ENCODE measurements at regions not wholly inside any gene's neighbourhood (a gene's known extent, or its start where the extent isn't known, plus 50 kb on each side); places are given as distances from the start of the nearest gene placed in this dataset.

GRCh38 chr11:24070435-24070834, 426.4 kb upstream of the LUZP2 start:
- DNase-seq (ENCODE audit: low spot score), result no peak

GRCh38 chr11:24078018-24078417, 418.8 kb upstream of the LUZP2 start:
- no peak for DNase-seq (ENCODE audit: low spot score)

- DNase-seq (ENCODE audit: low spot score), result no peak
These were observed 414.6 kb upstream of the LUZP2 start for GRCh38 chr11:24082241-24082640.

- no peak for DNase-seq (ENCODE audit: low spot score)
These were observed 414.0 kb upstream of the LUZP2 start for GRCh38 chr11:24082860-24083259.

- no peak for DNase-seq (ENCODE audit: low spot score)
These were observed 411.9 kb upstream of the LUZP2 start for GRCh38 chr11:24084956-24085355.

GRCh38 chr11:24086921-24087320, 409.9 kb upstream of the LUZP2 start:
- DNase-seq (ENCODE audit: low spot score), result no peak

- DNase-seq (ENCODE audit: low spot score), result no peak
These were observed 405.3 kb upstream of the LUZP2 start for GRCh38 chr11:24091594-24091993.

- no peak for DNase-seq (ENCODE audit: low spot score)
These were observed 403.5 kb upstream of the LUZP2 start for GRCh38 chr11:24093375-24093774.

- DNase-seq (ENCODE audit: low spot score), result no peak
These were observed 388.2 kb upstream of the LUZP2 start for GRCh38 chr11:24108609-24109008.

- DNase-seq (ENCODE audit: low spot score), result no peak
These were observed 374.6 kb upstream of the LUZP2 start for GRCh38 chr11:24122291-24122690.

- no peak for DNase-seq (ENCODE audit: low spot score)
These were observed 372.0 kb upstream of the LUZP2 start for GRCh38 chr11:24124876-24125275.

GRCh38 chr11:24131698-24132097, 365.2 kb upstream of the LUZP2 start:
- DNase-seq (ENCODE audit: low spot score), result no peak

- no peak for DNase-seq (ENCODE audit: low spot score)
These were observed 364.4 kb upstream of the LUZP2 start for GRCh38 chr11:24132471-24132870.

- no peak for DNase-seq (ENCODE audit: low spot score)
These were observed 361.8 kb upstream of the LUZP2 start for GRCh38 chr11:24134879-24135589.

GRCh38 chr11:24142062-24142461, 354.8 kb upstream of the LUZP2 start:
- DNase-seq (ENCODE audit: low spot score), result no peak

- DNase-seq (ENCODE audit: low spot score), result no peak
These were observed 351.4 kb upstream of the LUZP2 start for GRCh38 chr11:24145411-24145810.

- no peak for DNase-seq (ENCODE audit: low spot score)
These were observed 343.5 kb upstream of the LUZP2 start for GRCh38 chr11:24153337-24153736.

- DNase-seq (ENCODE audit: low spot score), result peak; percentile 2
These were observed 341.1 kb upstream of the LUZP2 start for GRCh38 chr11:24155792-24156191.

GRCh38 chr11:24157316-24157715, 339.5 kb upstream of the LUZP2 start:
- DNase-seq (ENCODE audit: low spot score), result no peak

- no peak for DNase-seq (ENCODE audit: low spot score)
These were observed 335.3 kb upstream of the LUZP2 start for GRCh38 chr11:24161587-24161986.

- DNase-seq (ENCODE audit: low spot score), result no peak
These were observed 333.7 kb upstream of the LUZP2 start for GRCh38 chr11:24163146-24163545.

GRCh38 chr11:24163841-24164240, 333.0 kb upstream of the LUZP2 start:
- DNase-seq (ENCODE audit: low spot score), result no peak

GRCh38 chr11:24171869-24172268, 325.0 kb upstream of the LUZP2 start:
- DNase-seq (ENCODE audit: low spot score), result no peak

- DNase-seq (ENCODE audit: low spot score), result no peak
These were observed 315.3 kb upstream of the LUZP2 start for GRCh38 chr11:24181395-24182047.

All from NAMALWA (cell line).